CD14-positive monocyte (primary cell): ENCODE measurements at regions not wholly inside any gene's neighbourhood (a gene's known extent, or its start where the extent isn't known, plus 50 kb on each side); places are given as distances from the start of the nearest gene placed in this dataset.

Source experiments
- DNase-seq, 3 donors: peaks; one replicate each; pipeline ENCODE4 v3.0.0-alpha.2; 2011 to 2022
- H2AFZ ChIP-seq: 2 replicates; pipeline ENCODE4 v1.6.0; 2012; ENCODE audit warnings: mild to moderate bottlenecking, low read depth, low read length, inconsistent platforms; ENCODE audit not compliant: insufficient read depth, poor library complexity, severe bottlenecking
- H3K27ac ChIP-seq, 2 donors: 1 replicate in 1 of 2; 2 replicates in 1 of 2; pipeline ENCODE4 v1.5.1; 2012 to 2013; ENCODE audit warnings: low read length in 2 of 2, control low read depth in 1 of 2, inconsistent platforms in 1 of 2, low read depth in 1 of 2, mild to moderate bottlenecking in 1 of 2
- H3K27me3 ChIP-seq, 2 donors: one replicate each; pipeline versions ENCODE4 v1.6.0 to v1.6.1; 2011 to 2013; ENCODE audit warnings: low read length in 2 of 2; ENCODE audit not compliant: control insufficient read depth in 2 of 2, insufficient read depth in 2 of 2
- H3K36me3 ChIP-seq, 2 donors: replicated peaks in 1 of 2; 1 replicate in 1 of 2; 2 replicates in 1 of 2; pipeline versions ENCODE4 v1.5.1 to v1.6.1; 2012 to 2013; ENCODE audit warnings: low read length in 2 of 2, control low read depth in 1 of 2, inconsistent platforms in 1 of 2, mild to moderate bottlenecking in 1 of 2; ENCODE audit not compliant: insufficient read depth in 2 of 2, control insufficient read depth in 1 of 2
- H3K4me1 ChIP-seq, 2 donors: 1 replicate in 1 of 2; 2 replicates in 1 of 2; pipeline versions ENCODE4 v1.5.1 to v1.6.1; 2012 to 2013; ENCODE audit warnings: low read length in 2 of 2, control low read depth in 1 of 2, inconsistent platforms in 1 of 2, mild to moderate bottlenecking in 1 of 2, moderate library complexity in 1 of 2; ENCODE audit not compliant: insufficient read depth in 2 of 2, control insufficient read depth in 1 of 2
- H3K4me2 ChIP-seq: replicated peaks from 2 replicates; pipeline ENCODE3; 2012; ENCODE audit warnings: low read length, moderate library complexity, mild to moderate bottlenecking; ENCODE audit not compliant: poor library complexity, severe bottlenecking; ENCODE audit errors: extremely low read depth
- H3K4me3 ChIP-seq, 3 experiments: fragments of 200-600 bp in 1 of 3; sonication (generic) in 1 of 3; replicated peaks in 1 of 3; 1 replicate in 2 of 3; 2 replicates in 1 of 3; pipeline ENCODE4 v1.5.1; 2011 to 2013; ENCODE audit warnings: low read length in 3 of 3, mild to moderate bottlenecking in 3 of 3, control low read depth in 2 of 3, low read depth in 2 of 3, inconsistent platforms in 1 of 3, moderate library complexity in 1 of 3
- H3K79me2 ChIP-seq: 2 replicates; pipeline ENCODE4 v1.6.0; 2012; ENCODE audit warnings: mild to moderate bottlenecking, control low read depth, inconsistent platforms, low read length, moderate library complexity; ENCODE audit not compliant: insufficient read depth
- H3K9ac ChIP-seq: 2 replicates; pipeline ENCODE4 v1.6.0; 2017; ENCODE audit warnings: low read length, mild to moderate bottlenecking; ENCODE audit not compliant: insufficient read depth, poor library complexity, severe bottlenecking
- H3K9me3 ChIP-seq, 2 donors: replicated peaks in 1 of 2; 1 replicate in 1 of 2; 2 replicates in 1 of 2; pipeline versions ENCODE4 v1.5.1 to v1.6.1; 2012 to 2013; ENCODE audit warnings: low read length in 2 of 2, control low read depth in 1 of 2; ENCODE audit not compliant: control insufficient read depth in 1 of 2, insufficient read depth in 1 of 2
- H4K20me1 ChIP-seq: 2 replicates; pipeline ENCODE4 v1.6.0; 2012; ENCODE audit warnings: mild to moderate bottlenecking, low read length, control low read depth, moderate library complexity; ENCODE audit not compliant: insufficient read depth
- H3K27ac Mint-ChIP-seq, 7 donors: one replicate each; pipeline ENCODE4 v1.8.0; 2020; ENCODE audit warnings: mild to moderate bottlenecking in 7 of 7, mixed read lengths in 7 of 7, moderate library complexity in 6 of 7, inconsistent platforms in 2 of 7
- H3K27me3 Mint-ChIP-seq, 3 donors: one replicate each; pipeline ENCODE4 v1.8.0; 2021 to 2022; ENCODE audit warnings: low read depth in 3 of 3, mild to moderate bottlenecking in 3 of 3, mixed read lengths in 3 of 3, moderate library complexity in 3 of 3, inconsistent platforms in 1 of 3
- H3K36me3 Mint-ChIP-seq, 2 donors: one replicate each; pipeline ENCODE4 v1.8.0; 2020; ENCODE audit warnings: mixed read lengths in 2 of 2, inconsistent platforms in 1 of 2, mild to moderate bottlenecking in 1 of 2
- H3K4me1 Mint-ChIP-seq: one replicate; pipeline ENCODE4 v1.8.0; 2020; ENCODE audit warnings: mild to moderate bottlenecking, mixed read lengths
- H3K4me3 Mint-ChIP-seq, 2 donors: one replicate each; pipeline ENCODE4 v1.8.0; 2020; ENCODE audit warnings: mild to moderate bottlenecking in 2 of 2, mixed read lengths in 2 of 2, moderate library complexity in 1 of 2
- H3K9me3 Mint-ChIP-seq, 7 donors: one replicate each; pipeline ENCODE4 v1.8.0; 2020 to 2022; ENCODE audit warnings: mixed read lengths in 7 of 7, mild to moderate bottlenecking in 6 of 7, moderate library complexity in 6 of 7, inconsistent platforms in 2 of 7
- WGBS: methylation state at CpG from one replicate; pipeline ENCODE4 v1.1.5; 2013; ENCODE audit warnings: missing lambda C conversion rate; ENCODE audit not compliant: insufficient coverage; 5-methylcytosine and 5-hydroxymethylcytosine counted together
- intact Hi-C, 2 donors: fragments of 100-400 bp; cut with micrococcal nuclease; formaldehyde crosslinking; loops; one replicate each; pipeline versions ENCODE4 v1.15.0 to v1.15.1; 2023
- TF ChIP-seq, protein P1 (sequence below): fragments of 200-600 bp; IDR thresholded peaks from one replicate; pipeline ENCODE4 v1.8.0; 2022; ENCODE audit warnings: antibody characterized with exemption, mild to moderate bottlenecking

DNA sequence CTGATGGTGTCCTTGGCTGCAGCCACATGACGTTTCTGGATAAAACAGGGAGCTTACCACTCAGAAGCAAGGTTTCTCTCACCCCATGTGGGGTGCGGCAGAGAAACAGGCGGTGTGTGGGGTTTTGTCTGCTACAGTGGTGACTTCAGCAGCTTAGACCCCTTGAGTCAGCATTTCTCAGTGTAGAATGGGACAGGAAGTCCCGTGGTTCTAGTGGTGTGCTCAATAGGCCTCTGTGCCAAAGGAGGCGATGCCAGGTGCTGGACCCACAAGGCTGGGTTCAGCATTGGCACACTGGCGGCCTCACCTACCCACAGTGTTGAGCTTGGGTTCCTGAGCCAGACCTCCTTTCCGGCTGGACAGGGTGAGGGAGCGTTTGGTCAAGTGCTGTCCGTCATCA, 125.2 kb upstream of the SMIM23 start:
- H3K36me3 Mint-ChIP-seq, result no peaks in the 10 kb centered on the region

DNA sequence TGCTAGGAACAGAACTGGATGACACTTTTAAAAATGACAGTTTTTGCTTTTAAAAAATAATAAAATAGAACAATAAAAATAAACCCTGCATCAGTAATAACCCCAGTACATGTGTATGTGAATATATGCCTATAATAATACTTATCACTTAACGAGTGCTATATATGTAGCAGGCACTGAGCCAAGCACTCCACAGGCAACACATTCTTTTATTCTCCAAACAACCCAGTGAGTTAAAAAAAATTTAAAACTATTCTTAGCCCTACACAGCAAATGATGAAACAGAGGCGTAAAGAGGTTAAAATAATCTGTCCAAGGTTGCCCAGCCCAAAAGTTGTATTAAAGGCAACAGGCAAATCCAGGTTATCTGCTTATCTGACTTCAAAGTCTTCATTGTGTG, 124.5 kb upstream of the SMIM23 start:
- H3K27me3 ChIP-seq, result no peaks in the 10 kb centered on the region
- H3K79me2 ChIP-seq, result no peaks in the 10 kb centered on the region
- H3K9ac ChIP-seq, result no peak overlapping the region
- no peak overlapping the region for H3K4me2 ChIP-seq
- no CpG with 5 or more reads among the region's 2 CpGs for WGBS
- H3K4me1 Mint-ChIP-seq, result no peaks in the 10 kb centered on the region
- H3K27ac ChIP-seq, result no peak overlapping the region
- H3K9me3 ChIP-seq, result no peaks in the 10 kb centered on the region
- DNase-seq, result no peak
- TF ChIP-seq, protein P1, sequence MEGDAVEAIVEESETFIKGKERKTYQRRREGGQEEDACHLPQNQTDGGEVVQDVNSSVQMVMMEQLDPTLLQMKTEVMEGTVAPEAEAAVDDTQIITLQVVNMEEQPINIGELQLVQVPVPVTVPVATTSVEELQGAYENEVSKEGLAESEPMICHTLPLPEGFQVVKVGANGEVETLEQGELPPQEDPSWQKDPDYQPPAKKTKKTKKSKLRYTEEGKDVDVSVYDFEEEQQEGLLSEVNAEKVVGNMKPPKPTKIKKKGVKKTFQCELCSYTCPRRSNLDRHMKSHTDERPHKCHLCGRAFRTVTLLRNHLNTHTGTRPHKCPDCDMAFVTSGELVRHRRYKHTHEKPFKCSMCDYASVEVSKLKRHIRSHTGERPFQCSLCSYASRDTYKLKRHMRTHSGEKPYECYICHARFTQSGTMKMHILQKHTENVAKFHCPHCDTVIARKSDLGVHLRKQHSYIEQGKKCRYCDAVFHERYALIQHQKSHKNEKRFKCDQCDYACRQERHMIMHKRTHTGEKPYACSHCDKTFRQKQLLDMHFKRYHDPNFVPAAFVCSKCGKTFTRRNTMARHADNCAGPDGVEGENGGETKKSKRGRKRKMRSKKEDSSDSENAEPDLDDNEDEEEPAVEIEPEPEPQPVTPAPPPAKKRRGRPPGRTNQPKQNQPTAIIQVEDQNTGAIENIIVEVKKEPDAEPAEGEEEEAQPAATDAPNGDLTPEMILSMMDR, result no peak
- peaks cover 0 to 2% (median 2%) of the 10 kb centered on the region in 3 donors for H3K27me3 Mint-ChIP-seq
- no peaks in the 10 kb centered on the region for H4K20me1 ChIP-seq
- no peak overlapping the region for H2AFZ ChIP-seq
- no peaks in the 10 kb centered on the region for H3K36me3 ChIP-seq
- H3K4me3 Mint-ChIP-seq, result no peak overlapping the region
- intact Hi-C loops, result no loop called here
- no peak overlapping the region for H3K27ac Mint-ChIP-seq
- H3K4me3 ChIP-seq, result no peak overlapping the region
- no peaks in the 10 kb centered on the region for H3K4me1 ChIP-seq
- H3K9me3 Mint-ChIP-seq, result no peaks in the 10 kb centered on the region
- H3K36me3 Mint-ChIP-seq, result no peaks in the 10 kb centered on the region

More for the DNA sequence above, 125.2 kb upstream of the SMIM23 start:
- DNase-seq, result no peak
- H3K27me3 Mint-ChIP-seq, result peaks cover 0 to 2% (median 2%) of the 10 kb centered on the region in 3 donors
- Histone ChIP-seq H3K4me2 (no peak overlapping the region), H3K27me3 (no peaks in the 10 kb centered on the region), H3K27ac (no peak overlapping the region), H3K9me3 (no peaks in the 10 kb centered on the region), H3K79me2 (no peaks in the 10 kb centered on the region), H3K9ac (no peak overlapping the region), H4K20me1 (no peaks in the 10 kb centered on the region), H3K4me3 (no peak overlapping the region), H2AFZ (peak overlapping the region; percentile 48), H3K4me1 (no peaks in the 10 kb centered on the region), H3K36me3 (no peaks in the 10 kb centered on the region)
- intact Hi-C loops, result no loop called here
- no peak overlapping the region for H3K27ac Mint-ChIP-seq
- H3K4me3 Mint-ChIP-seq, result no peak overlapping the region
- H3K9me3 Mint-ChIP-seq, result no peaks in the 10 kb centered on the region
- WGBS, result 21% methylated on average over 4 of the region's 9 CpGs
- TF ChIP-seq, protein P1, result no peak
- no peaks in the 10 kb centered on the region for H3K4me1 Mint-ChIP-seq
